HEK293T (cell line): ENCODE measurements at regions not wholly inside any gene's neighbourhood (a gene's known extent, or its start where the extent isn't known, plus 50 kb on each side); places are given as distances from the start of the nearest gene placed in this dataset.

Source experiments
- BHLHE40 ChIP-seq: fragments of 450-650 bp; IDR thresholded peaks from 2 replicates; pipeline ENCODE4 v1.6.1; 2016; ENCODE audit warnings: mild to moderate bottlenecking, moderate library complexity, borderline replicate concordance
- FOXM1 ChIP-seq: fragments of 450-650 bp; IDR thresholded peaks from 2 replicates; pipeline ENCODE4 v1.6.1; 2017; ENCODE audit warnings: mild to moderate bottlenecking, borderline replicate concordance
- PKNOX1 ChIP-seq: fragments of 450-650 bp; IDR thresholded peaks from 2 replicates; pipeline ENCODE4 v1.6.1; 2016
- SUZ12 ChIP-seq: fragments of 450-650 bp; IDR thresholded peaks from 2 replicates; pipeline ENCODE4 v1.6.1; 2016; ENCODE audit warnings: mild to moderate bottlenecking

GRCh38 chr15:67914028-67914427 is 74.2 kb upstream of the RNU6-1 start:
- no peak for TF ChIP-seq SUZ12
- no peak for TF ChIP-seq BHLHE40
- TF ChIP-seq PKNOX1, result no peak
- no peak for TF ChIP-seq FOXM1
